GM12864 (cell line): ENCODE measurements at regions not wholly inside any gene's neighbourhood (a gene's known extent, or its start where the extent isn't known, plus 50 kb on each side); places are given as distances from the start of the nearest gene placed in this dataset.

Experiments used
- DNase-seq: peaks from one replicate; pipeline ENCODE4 v3.0.0-alpha.2; 2011; ENCODE audit warnings: low read depth
- H3K4me3 ChIP-seq: 2 replicates; pipeline ENCODE4 v1.5.1; 2011; ENCODE audit warnings: mild to moderate bottlenecking, low read depth, low read length, control low read depth
- TF ChIP-seq, protein P1 (sequence below): IDR thresholded peaks from 2 replicates; pipeline ENCODE4 v1.5.1; 2011; ENCODE audit warnings: low read depth, mild to moderate bottlenecking, moderate library complexity, low read length, control low read depth, inconsistent platforms; ENCODE audit errors: missing control alignments

DNA sequence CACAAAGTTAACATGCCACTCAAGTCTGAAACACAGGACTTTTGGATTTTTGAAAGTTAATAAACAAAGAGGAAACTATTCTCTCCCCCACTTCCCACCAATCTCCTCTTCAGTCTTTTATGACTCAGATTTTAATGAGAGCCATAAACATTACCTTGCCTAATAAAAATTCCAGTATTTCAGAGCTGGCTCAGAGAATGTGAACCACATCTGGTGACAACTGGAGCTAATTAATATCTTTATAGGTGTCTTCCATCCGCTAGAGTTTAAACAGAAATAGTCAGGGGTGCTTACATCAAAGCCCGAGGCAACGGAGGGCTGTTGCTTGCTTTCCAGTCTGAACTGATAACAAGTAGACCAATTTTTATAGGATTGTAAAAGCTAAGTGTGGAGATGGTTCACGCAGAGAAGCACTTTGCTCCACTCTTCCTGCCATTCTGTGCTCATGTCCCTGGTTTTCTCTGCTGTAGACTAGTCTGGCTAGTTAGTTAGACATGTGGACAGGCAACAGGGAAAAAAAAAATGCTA lies 363.6 kb downstream of the NR2F2 start:
- DNase-seq, result no peak
- H3K4me3 ChIP-seq, result no peak overlapping the region
- TF ChIP-seq, protein P1, sequence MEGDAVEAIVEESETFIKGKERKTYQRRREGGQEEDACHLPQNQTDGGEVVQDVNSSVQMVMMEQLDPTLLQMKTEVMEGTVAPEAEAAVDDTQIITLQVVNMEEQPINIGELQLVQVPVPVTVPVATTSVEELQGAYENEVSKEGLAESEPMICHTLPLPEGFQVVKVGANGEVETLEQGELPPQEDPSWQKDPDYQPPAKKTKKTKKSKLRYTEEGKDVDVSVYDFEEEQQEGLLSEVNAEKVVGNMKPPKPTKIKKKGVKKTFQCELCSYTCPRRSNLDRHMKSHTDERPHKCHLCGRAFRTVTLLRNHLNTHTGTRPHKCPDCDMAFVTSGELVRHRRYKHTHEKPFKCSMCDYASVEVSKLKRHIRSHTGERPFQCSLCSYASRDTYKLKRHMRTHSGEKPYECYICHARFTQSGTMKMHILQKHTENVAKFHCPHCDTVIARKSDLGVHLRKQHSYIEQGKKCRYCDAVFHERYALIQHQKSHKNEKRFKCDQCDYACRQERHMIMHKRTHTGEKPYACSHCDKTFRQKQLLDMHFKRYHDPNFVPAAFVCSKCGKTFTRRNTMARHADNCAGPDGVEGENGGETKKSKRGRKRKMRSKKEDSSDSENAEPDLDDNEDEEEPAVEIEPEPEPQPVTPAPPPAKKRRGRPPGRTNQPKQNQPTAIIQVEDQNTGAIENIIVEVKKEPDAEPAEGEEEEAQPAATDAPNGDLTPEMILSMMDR, result no peak

- TF ChIP-seq, protein P1, result no peak
- H3K4me3 ChIP-seq, result no peak overlapping the region
- DNase-seq, result no peak
These were observed 364.9 kb downstream of the NR2F2 start for GRCh38 chr15:96695426-96695825.

DNA sequence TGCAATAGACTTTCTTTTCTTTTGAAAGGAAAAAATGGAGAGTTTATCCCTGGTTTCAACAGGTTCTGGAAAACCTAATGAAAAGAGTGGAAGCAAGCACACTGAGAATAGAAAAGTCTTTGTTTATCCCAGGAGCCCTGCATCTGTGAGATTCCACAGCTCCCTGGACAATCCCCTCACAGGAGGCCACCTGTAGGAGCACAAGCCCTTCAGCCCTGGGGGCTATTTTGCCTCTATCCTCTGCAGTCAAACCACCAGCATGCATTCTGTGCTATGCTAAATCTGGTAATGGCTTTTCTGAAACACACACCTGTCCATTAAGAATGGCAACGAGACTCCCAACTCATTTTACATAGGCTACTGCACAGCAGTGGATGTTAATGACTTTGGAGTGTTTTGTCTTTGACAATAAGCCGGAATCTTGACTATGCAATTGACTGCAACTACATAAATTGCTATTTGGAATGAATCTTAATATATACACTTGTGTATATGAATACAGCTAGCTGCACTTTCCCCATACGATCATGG lies 369.4 kb downstream of the NR2F2 start:
- no peak for DNase-seq
- TF ChIP-seq, protein P1, result no peak
- H3K4me3 ChIP-seq, result no peak overlapping the region

GRCh38 chr15:96700555-96700954 lies 370.1 kb downstream of the NR2F2 start:
- DNase-seq, result no peak
- TF ChIP-seq, protein P1, result no peak

GRCh38 chr15:96701443-96701842 lies 370.9 kb downstream of the NR2F2 start:
- H3K4me3 ChIP-seq, result no peak overlapping the region
- DNase-seq, result no peak
- TF ChIP-seq, protein P1, result no peak

More at GRCh38 chr15:96700555-96700954, 370.1 kb downstream of the NR2F2 start:
- H3K4me3 ChIP-seq, result no peak overlapping the region

DNA sequence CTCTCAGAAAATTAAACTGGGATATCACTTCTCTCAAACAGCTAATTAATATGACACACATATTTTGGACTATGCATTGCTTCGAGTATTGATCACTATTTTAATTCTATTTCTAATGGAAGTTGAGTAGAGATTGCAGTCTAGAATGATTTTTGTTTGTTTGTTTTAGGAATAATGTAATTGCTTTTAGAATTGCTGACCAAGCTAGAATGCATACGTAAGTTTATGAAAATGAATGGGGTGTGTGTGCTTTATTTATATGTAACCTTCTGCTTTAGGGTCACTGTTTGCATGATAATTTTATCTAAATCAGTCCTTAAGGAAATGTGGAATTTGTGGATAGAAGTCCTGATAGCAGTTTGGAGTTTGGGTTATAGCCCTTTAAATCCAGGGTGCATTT lies 371.4 kb downstream of the NR2F2 start:
- no peak for DNase-seq
- H3K4me3 ChIP-seq, result no peak overlapping the region
- TF ChIP-seq, protein P1, result no peak

GRCh38 chr15:96702589-96702988 lies 372.1 kb downstream of the NR2F2 start:
- DNase-seq, result no peak
- TF ChIP-seq, protein P1, result no peak
- no peak overlapping the region for H3K4me3 ChIP-seq
